WTC11 (cell line): ENCODE measurements at regions not wholly inside any gene's neighbourhood (a gene's known extent, or its start where the extent isn't known, plus 50 kb on each side); places are given as distances from the start of the nearest gene placed in this dataset.

ENCODE experiments used
- ATAC-seq: fragments of 200-7000 bp; cut with Tn5 transposase; 2 replicates; pipeline ENCODE4 v1.10.0; 2021; ENCODE audit warnings: mild to moderate bottlenecking, moderate library complexity
- CTCF ChIA-PET: fragments of 300-600 bp; sonication (Branson Sonifier 250); formaldehyde crosslinking; loops from one replicate; lab custom pipeline; 2021; ENCODE audit warnings: antibody characterized with exemption; lab: Charles Lee
- POLR2A ChIA-PET: fragments of 350-600 bp; sonication (Branson Sonifier 250); formaldehyde crosslinking; loops from one replicate; lab custom pipeline; 2021; ENCODE audit warnings: antibody characterized with exemption; lab: Charles Lee
- DNase-seq: peaks from one replicate; pipeline ENCODE4 v3.0.0; 2021; ENCODE audit warnings: low spot score
- H3K27ac Mint-ChIP-seq: 2 replicates; pipeline ENCODE4 v1.8.0; 2021; ENCODE audit warnings: mixed read lengths
- H3K27me3 Mint-ChIP-seq: 2 replicates; pipeline ENCODE4 v1.8.0; 2021; ENCODE audit warnings: low read depth, mild to moderate bottlenecking, moderate library complexity, mixed read lengths
- H3K36me3 Mint-ChIP-seq: 2 replicates; pipeline ENCODE4 v1.8.0; 2021; ENCODE audit warnings: mixed read lengths
- H3K4me1 Mint-ChIP-seq: 2 replicates; pipeline ENCODE4 v1.8.0; 2022; ENCODE audit warnings: mixed read lengths
- H3K4me3 Mint-ChIP-seq: 2 replicates; pipeline ENCODE4 v1.8.0; 2021; ENCODE audit warnings: mild to moderate bottlenecking, moderate library complexity, mixed read lengths
- H3K9me3 Mint-ChIP-seq: 2 replicates; pipeline ENCODE4 v1.8.0; 2021; ENCODE audit warnings: mixed read lengths
- AR ChIP-seq: fragments of 250-450 bp; sonication (Bioruptor Pico); IDR thresholded peaks from 2 replicates; pipeline ENCODE4 v1.9.0; 2021; ENCODE audit warnings: mild to moderate bottlenecking
- CDX4 ChIP-seq: fragments of 250-450 bp; sonication (Bioruptor Pico); IDR thresholded peaks from 2 replicates; pipeline ENCODE4 v1.9.0; 2021; ENCODE audit warnings: moderate library complexity, mild to moderate bottlenecking, inconsistent platforms, borderline replicate concordance
- CREB1 ChIP-seq: sonication (generic); formaldehyde crosslinking; IDR thresholded peaks from 2 replicates; pipeline ENCODE4 v1.8.0; 2023; ENCODE audit warnings: mild to moderate bottlenecking, missing genetic modification reagents
- CREM ChIP-seq: sonication (generic); formaldehyde crosslinking; IDR thresholded peaks from 2 replicates; pipeline ENCODE4 v1.8.1; 2022; ENCODE audit warnings: mild to moderate bottlenecking, missing genetic modification reagents, moderate library complexity
- ERG ChIP-seq: fragments of 250-450 bp; sonication (Bioruptor Pico); IDR thresholded peaks from 2 replicates; pipeline ENCODE4 v1.8.0; 2021; ENCODE audit warnings: mild to moderate bottlenecking
- FOXJ3 ChIP-seq: sonication (generic); formaldehyde crosslinking; IDR thresholded peaks from 2 replicates; pipeline ENCODE4 v1.9.0; 2021; ENCODE audit warnings: missing genetic modification reagents, mild to moderate bottlenecking, borderline replicate concordance
- GRHL2 ChIP-seq: fragments of 250-450 bp; sonication (Bioruptor Pico); IDR thresholded peaks from 2 replicates; pipeline ENCODE4 v1.8.0; 2022; ENCODE audit warnings: mild to moderate bottlenecking, moderate library complexity; ENCODE audit not compliant: insufficient replicate concordance, severe bottlenecking
- JAZF1 ChIP-seq: fragments of 250-450 bp; sonication (Bioruptor Pico); IDR thresholded peaks from 2 replicates; pipeline ENCODE4 v1.9.0; 2021; ENCODE audit warnings: moderate library complexity, mild to moderate bottlenecking, inconsistent platforms
- PRRX2 ChIP-seq: fragments of 250-450 bp; sonication (Bioruptor Pico); IDR thresholded peaks from 2 replicates; pipeline ENCODE4 v1.8.0; 2021; ENCODE audit warnings: mild to moderate bottlenecking
- TCF7 ChIP-seq: sonication (generic); formaldehyde crosslinking; IDR thresholded peaks from 2 replicates; pipeline ENCODE4 v1.8.0; 2022; ENCODE audit warnings: mild to moderate bottlenecking, low read depth, missing genetic modification reagents, moderate library complexity
- TEAD1 ChIP-seq: sonication (generic); formaldehyde crosslinking; IDR thresholded peaks from 2 replicates; pipeline ENCODE4 v1.8.0; 2022; ENCODE audit warnings: mild to moderate bottlenecking, missing genetic modification reagents
- TEAD4 ChIP-seq: sonication (generic); formaldehyde crosslinking; IDR thresholded peaks from 2 replicates; pipeline ENCODE4 v1.8.0; 2022; ENCODE audit warnings: mild to moderate bottlenecking, missing genetic modification reagents
- USF1 ChIP-seq: sonication (generic); formaldehyde crosslinking; IDR thresholded peaks from 2 replicates; pipeline ENCODE4 v1.8.0; 2022; ENCODE audit warnings: mild to moderate bottlenecking, missing genetic modification reagents
- ZBTB21 ChIP-seq: sonication (generic); formaldehyde crosslinking; IDR thresholded peaks from 2 replicates; pipeline ENCODE4 v1.8.1; 2023; ENCODE audit warnings: mild to moderate bottlenecking, missing genetic modification reagents, borderline replicate concordance
- ZNF263 ChIP-seq: sonication (generic); formaldehyde crosslinking; IDR thresholded peaks from 2 replicates; pipeline ENCODE4 v1.8.1; 2022; ENCODE audit warnings: low read depth, mild to moderate bottlenecking, moderate library complexity, missing genetic modification reagents
- ZNF416 ChIP-seq: fragments of 250-450 bp; sonication (Bioruptor Pico); IDR thresholded peaks from 2 replicates; pipeline ENCODE4 v1.9.0; 2021; ENCODE audit warnings: mild to moderate bottlenecking, inconsistent platforms
- ZNF423 ChIP-seq: fragments of 250-450 bp; sonication (Bioruptor Pico); IDR thresholded peaks from 2 replicates; pipeline ENCODE4 v2.1.2; 2022; ENCODE audit warnings: mild to moderate bottlenecking, moderate library complexity
- ZNF425 ChIP-seq: fragments of 250-450 bp; sonication (Bioruptor Pico); conservative IDR thresholded peaks from 2 replicates; pipeline ENCODE4 v1.9.0; 2021; ENCODE audit warnings: mild to moderate bottlenecking
- ZNF512 ChIP-seq: sonication (generic); formaldehyde crosslinking; IDR thresholded peaks from 2 replicates; pipeline ENCODE4 v1.8.1; 2022; ENCODE audit warnings: missing genetic modification reagents, borderline replicate concordance
- ZNF532 ChIP-seq: fragments of 250-450 bp; sonication (Bioruptor Pico); IDR thresholded peaks from 2 replicates; pipeline ENCODE4 v1.9.0; 2021; ENCODE audit warnings: mild to moderate bottlenecking, borderline replicate concordance

GRCh38 chr6:163679753-163680152, 265.2 kb downstream of the QKI start:
- DNase-seq = no peak
- POLR2A ChIA-PET = no interaction called here
- peaks cover 20% of the 10 kb centered on the region for H3K9me3 Mint-ChIP-seq
- TF ChIP-seq CREM (CRISPR knock-in tag) (no peak), ERG (CRISPR knock-in tag) (no peak), AR (CRISPR knock-in tag) (no peak), ZNF532 (no peak), ZNF512 (CRISPR knock-in tag) (no peak), CDX4 (CRISPR knock-in tag) (no peak), TEAD1 (CRISPR knock-in tag) (no peak), TCF7 (CRISPR knock-in tag) (no peak), TEAD4 (CRISPR knock-in tag) (no peak), GRHL2 (no peak), JAZF1 (no peak)
- TF ChIP-seq, all 79 proteins: peak for 0
- Mint-ChIP-seq H3K36me3 (peaks cover 5% of the 10 kb centered on the region; the same call in 1 of the 2 replicates), H3K27ac (no peak overlapping the region), H3K27me3 (no peaks in the 10 kb centered on the region), H3K4me1 (no peaks in the 10 kb centered on the region; the same call in 1 of the 2 replicates), H3K4me3 (no peak overlapping the region)
- CTCF ChIA-PET = no interaction called here
- ATAC-seq = no peak

- Mint-ChIP-seq H3K4me3 (no peak overlapping the region), H3K4me1 (no peaks in the 10 kb centered on the region; the same call in 1 of the 2 replicates), H3K27ac (no peak overlapping the region), H3K9me3 (peaks cover 23% of the 10 kb centered on the region), H3K36me3 (peaks cover 5% of the 10 kb centered on the region; the same call in 1 of the 2 replicates), H3K27me3 (no peaks in the 10 kb centered on the region)
- DNase-seq = no peak
- no peak for ATAC-seq
- ChIA-PET CTCF (no interaction called here), POLR2A (no interaction called here)
- no peak for TF ChIP-seq TEAD4 (CRISPR knock-in tag)
- TF ChIP-seq PRRX2 (CRISPR knock-in tag) = no peak
- TF ChIP-seq ZNF425 = no peak
- TF ChIP-seq ZNF263 (CRISPR knock-in tag) = no peak
- TF ChIP-seq USF1 (CRISPR knock-in tag) = no peak
- no peak for TF ChIP-seq FOXJ3 (CRISPR knock-in tag)
- TF ChIP-seq CDX4 (CRISPR knock-in tag) = no peak
- TF ChIP-seq ZNF416 = no peak
- TF ChIP-seq ZNF423 (CRISPR knock-in tag) = no peak
- TF ChIP-seq CREB1 (CRISPR knock-in tag) = no peak
- no peak for TF ChIP-seq ZBTB21 (CRISPR knock-in tag)
These were observed 264.6 kb downstream of the QKI start for GRCh38 chr6:163679012-163679660.
